ENCODE measurements at regions not wholly inside any gene's neighbourhood (a gene's known extent, or its start where the extent isn't known, plus 50 kb on each side); places are given as distances from the start of the nearest gene placed in this dataset.
"Not testable (repeated sequence)": the region's sequence is repeated elsewhere in the genome, so short reads cannot be mapped to it uniquely, and the experiment has no call there.

- DNase-seq (ENCODE audit: low read depth, low spot score), result no peak
These were observed 158.3 kb downstream of the RTP5 start for GRCh38 chr2:242027676-242028450.

DNA sequence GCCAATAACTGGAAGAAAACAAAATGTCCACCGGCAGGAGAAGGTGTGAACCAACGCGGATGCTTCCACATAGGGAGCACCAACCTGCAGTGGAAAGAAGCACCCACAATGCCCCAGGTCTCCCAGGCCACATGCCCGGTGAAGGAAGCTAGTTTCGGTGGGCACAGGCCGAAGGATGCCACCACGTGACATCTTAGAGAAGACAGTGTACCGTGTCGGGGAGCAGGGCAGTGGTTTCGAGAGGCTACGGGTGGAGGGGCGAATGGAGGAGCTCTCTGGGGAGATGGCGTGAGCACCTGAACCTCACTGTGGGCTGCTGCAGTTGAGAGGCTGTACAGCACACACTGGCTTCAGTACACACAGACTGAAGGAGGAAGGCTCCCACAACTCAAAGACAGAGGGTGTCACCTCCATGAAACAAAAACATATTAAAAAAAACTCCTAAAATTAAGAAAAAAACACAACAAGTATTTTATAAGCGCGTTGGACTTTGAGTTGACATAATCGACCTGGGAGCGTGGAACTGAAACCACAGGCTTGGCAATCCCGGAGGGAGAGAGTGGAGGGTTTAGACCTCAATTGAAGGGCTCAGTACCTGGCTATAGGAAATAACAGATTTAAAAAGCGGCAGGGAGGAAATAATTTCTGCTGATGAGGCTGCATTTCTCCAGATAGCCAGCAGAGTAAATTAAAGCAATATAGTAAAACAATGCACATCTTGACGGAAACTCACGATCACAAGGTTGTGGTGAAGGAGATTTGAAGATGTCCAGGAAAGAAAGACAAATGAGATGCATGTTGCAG is 160.1 kb downstream of the RTP5 start:
- DNase-seq (ENCODE audit: low read depth, low spot score), result no peak

DNA sequence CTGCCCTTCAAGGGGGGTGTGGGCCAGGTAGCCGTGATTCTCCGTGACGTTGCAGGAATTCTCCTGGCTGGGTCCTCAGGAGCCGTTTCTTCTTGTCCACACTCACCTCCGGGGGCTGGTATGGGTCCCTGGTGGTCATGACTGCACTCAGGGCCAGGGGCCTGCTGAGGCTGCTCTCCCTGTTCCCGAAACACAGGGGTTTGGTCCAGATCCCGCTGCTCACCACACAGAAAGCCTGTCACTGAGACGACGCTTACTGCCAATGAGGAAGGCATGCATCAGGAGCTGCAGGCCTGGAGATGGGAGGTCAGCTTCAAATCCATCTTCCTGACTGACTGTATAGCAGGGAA is 160.7 kb downstream of the RTP5 start:
- no peak for DNase-seq (ENCODE audit: low read depth, low spot score)

- no peak for DNase-seq (ENCODE audit: low read depth, low spot score)
These were observed 161.3 kb downstream of the RTP5 start for GRCh38 chr2:242030858-242031257.

- DNase-seq (ENCODE audit: low read depth, low spot score), result peak; percentile 87
These were observed 162.0 kb downstream of the RTP5 start for GRCh38 chr2:242031481-242032019.

GRCh38 chr2:242032780-242033656 is 163.5 kb downstream of the RTP5 start:
- no peak for DNase-seq (ENCODE audit: low read depth, low spot score)

DNA sequence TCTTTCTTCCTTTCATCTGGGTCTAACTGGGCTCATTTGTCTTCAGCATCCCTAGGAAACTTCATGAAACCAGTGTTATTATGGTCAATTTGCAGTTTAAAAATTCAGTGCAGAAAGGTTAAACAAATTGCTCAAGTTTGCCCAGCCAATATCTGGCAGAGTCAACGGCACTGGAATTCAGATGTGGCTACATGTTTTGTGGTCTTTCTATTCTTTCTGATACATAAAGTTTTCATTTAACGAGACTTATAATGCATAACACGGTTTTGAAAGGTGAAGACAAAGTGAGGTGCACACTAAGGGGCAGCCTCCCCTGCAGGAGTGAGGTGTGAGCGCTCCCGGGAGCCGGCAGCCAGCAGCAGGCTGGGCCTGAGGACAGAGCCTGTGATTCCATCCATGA is 164.6 kb downstream of the RTP5 start:
- peak; percentile 16 for DNase-seq (ENCODE audit: low read depth, low spot score)

- no peak for DNase-seq (ENCODE audit: low read depth, low spot score)
These were observed 165.7 kb downstream of the RTP5 start for GRCh38 chr2:242034996-242035814.

GRCh38 chr2:242035858-242036652 is 166.5 kb downstream of the RTP5 start:
- DNase-seq (ENCODE audit: low read depth, low spot score), result no peak

DNA sequence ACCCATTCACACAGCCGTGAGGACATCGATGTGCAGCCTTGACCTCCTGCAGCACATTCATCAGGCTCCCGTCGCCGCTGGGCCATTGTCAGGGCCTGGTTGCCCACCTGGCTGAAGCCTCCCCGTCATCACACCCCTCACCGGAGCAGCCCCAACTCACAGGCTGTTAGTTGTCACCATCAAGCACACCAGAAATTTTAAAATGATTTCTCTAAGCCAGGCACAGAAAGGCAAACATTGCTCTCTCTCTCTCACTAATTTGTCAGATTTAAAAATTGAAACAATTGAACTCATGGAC is 167.1 kb downstream of the RTP5 start:
- DNase-seq (ENCODE audit: low read depth, low spot score), result no peak

- DNase-seq (ENCODE audit: low read depth, low spot score), result no peak
These were observed 168.8 kb downstream of the RTP5 start for GRCh38 chr2:242038166-242038927.

- no peak for DNase-seq (ENCODE audit: low read depth, low spot score)
These were observed 169.4 kb downstream of the RTP5 start for GRCh38 chr2:242038928-242039341.

DNA sequence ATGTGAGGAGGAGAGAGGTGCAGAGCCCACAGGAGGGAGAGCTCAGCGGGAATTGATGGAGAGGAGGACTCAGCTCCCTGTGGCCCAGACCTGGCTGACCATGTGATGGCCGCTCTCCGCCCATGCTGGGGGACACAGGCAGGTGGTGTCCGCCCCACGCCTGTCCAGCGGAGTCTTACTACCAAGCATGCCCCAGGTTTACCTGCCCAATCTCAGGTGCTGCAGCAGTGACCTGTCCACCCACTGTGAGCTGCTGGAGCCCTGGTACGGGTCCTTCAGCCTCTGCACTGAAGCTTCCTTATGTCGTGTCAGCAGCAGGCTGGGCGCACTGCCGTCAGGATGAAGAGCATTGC is 170.8 kb downstream of the RTP5 start:
- no peak for DNase-seq (ENCODE audit: low read depth, low spot score)

- no peak for DNase-seq (ENCODE audit: low read depth, low spot score)
These were observed 171.2 kb downstream of the RTP5 start for GRCh38 chr2:242040681-242041080.

DNA sequence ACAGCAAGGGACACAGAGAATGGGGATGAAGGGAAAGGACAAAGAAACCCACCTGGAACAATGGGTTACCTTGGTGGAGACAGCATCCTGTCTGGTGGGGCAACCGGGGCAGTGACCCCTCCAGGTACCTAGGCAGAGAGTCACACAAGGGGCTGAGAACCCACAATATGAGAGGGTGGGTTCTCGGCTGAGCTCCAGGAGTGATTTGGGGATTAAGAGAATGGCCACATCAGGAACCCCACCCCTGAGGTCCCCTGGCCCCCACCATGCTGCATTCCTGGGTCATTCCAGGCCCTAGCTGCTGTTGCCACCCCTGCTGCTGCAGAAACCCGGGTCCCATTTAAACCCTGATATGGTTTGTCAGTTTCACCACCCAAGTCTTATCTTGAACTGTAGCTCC is 172.3 kb downstream of the RTP5 start:
- DNase-seq (ENCODE audit: low read depth, low spot score), result no peak

- no peak for DNase-seq (ENCODE audit: low read depth, low spot score)
These were observed 174.2 kb downstream of the RTP5 start for GRCh38 chr2:242043538-242044312.

DNA sequence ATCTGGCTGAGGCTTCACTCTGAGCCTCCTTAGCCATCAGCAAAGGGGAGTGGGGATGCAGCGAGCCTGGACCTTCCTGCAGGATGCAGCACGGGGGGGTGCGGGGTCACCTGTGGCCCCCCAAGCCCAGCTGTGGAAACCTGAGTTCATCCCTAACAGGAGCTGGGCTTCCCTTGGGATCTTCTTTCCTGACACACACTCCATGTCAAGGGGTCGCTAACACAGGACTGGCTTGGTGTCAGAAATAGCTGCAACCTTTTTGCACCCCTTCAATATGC is 174.7 kb downstream of the RTP5 start:
- no peak for DNase-seq (ENCODE audit: low read depth, low spot score)

DNA sequence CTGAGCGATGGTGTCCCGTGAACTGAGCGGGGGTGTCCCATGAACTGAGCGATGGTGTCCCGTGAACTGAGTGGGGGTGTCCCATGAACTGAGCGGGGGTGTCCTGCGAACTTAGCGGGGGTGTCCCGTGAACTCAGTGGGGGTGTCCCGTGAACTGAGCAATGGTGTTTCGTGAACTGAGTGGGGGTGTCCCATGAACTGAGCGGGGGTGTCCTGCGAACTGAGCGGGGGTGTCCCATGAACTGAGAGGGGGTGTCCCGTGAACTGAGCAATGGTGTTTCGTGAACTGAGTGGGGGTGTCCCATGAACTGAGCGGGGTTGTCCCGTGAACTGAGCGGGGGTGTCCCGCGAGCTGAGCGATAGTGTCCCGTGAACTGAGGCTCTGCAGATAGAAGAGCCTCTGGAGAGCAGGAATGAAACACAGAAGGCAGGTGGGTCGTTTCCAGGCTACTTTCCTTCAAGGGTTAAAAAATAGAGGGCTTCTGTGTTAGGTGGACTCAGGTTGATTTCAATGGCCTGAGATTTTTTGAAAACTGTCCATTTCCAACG is 176.1 kb downstream of the RTP5 start:
- not testable (repeated sequence) for DNase-seq (ENCODE audit: low read depth, low spot score)
